Neural cell (in vitro differentiated cells): ENCODE measurements at regions not wholly inside any gene's neighbourhood (a gene's known extent, or its start where the extent isn't known, plus 50 kb on each side); places are given as distances from the start of the nearest gene placed in this dataset.

Experiments
- H2AFZ ChIP-seq: fragments of 200-600, 300-800 bp; sonication (generic), shearing (Covaris generic); 2 replicates; pipeline ENCODE4 v1.6.0; 2014; ENCODE audit warnings: low read depth, mild to moderate bottlenecking, antibody characterized with exemption, low read length, moderate library complexity
- H3F3A ChIP-seq: fragments of 200-600 bp; shearing (Covaris generic); 2 replicates; pipeline ENCODE4 v1.6.1; 2016; ENCODE audit warnings: mild to moderate bottlenecking, moderate library complexity, mixed read lengths, antibody characterized with exemption, low read length; ENCODE audit not compliant: insufficient read depth, poor library complexity, severe bottlenecking
- H3K27ac ChIP-seq: fragments of 200-600, 300-800 bp; sonication (generic), shearing (Covaris generic); 2 replicates; pipeline ENCODE4 v1.5.1; 2014; ENCODE audit warnings: mild to moderate bottlenecking, low read length, moderate library complexity
- H3K27me3 ChIP-seq: fragments of 300-800, 200-600 bp; sonication (generic), shearing (Covaris generic); 2 replicates; pipeline ENCODE4 v1.6.0; 2014; ENCODE audit warnings: mild to moderate bottlenecking, low read depth, low read length, moderate library complexity; ENCODE audit not compliant: insufficient read depth
- H3K36me3 ChIP-seq: fragments of 300-800, 200-600 bp; sonication (generic), shearing (Covaris generic); 2 replicates; pipeline ENCODE4 v1.5.1; 2014; ENCODE audit warnings: mild to moderate bottlenecking, antibody characterized with exemption, low read length, moderate library complexity; ENCODE audit not compliant: insufficient read depth
- H3K4me2 ChIP-seq: fragments of 300-800, 200-600 bp; sonication (generic), shearing (Covaris generic); 2 replicates; pipeline ENCODE4 v1.6.0; 2014; ENCODE audit warnings: mild to moderate bottlenecking, low read length
- H3K4me3 ChIP-seq: fragments of 300-800, 200-600 bp; sonication (generic), shearing (Covaris generic); 2 replicates; pipeline ENCODE4 v1.5.1; 2014; ENCODE audit warnings: mild to moderate bottlenecking, low read length, moderate library complexity
- H3K79me2 ChIP-seq: fragments of 200-600 bp; shearing (Covaris generic); replicated peaks from 2 replicates; pipeline ENCODE4 v1.6.0; 2014; ENCODE audit warnings: mild to moderate bottlenecking, low read length, moderate library complexity; ENCODE audit not compliant: insufficient read depth
- H3K9ac ChIP-seq: fragments of 300-800, 200-600 bp; sonication (generic), shearing (Covaris generic); 2 replicates; pipeline ENCODE4 v1.6.1; 2016; ENCODE audit warnings: mild to moderate bottlenecking, low read length, mixed read lengths
- H3K9me2 ChIP-seq: fragments of 200-600 bp; shearing (Covaris generic); 2 replicates; pipeline ENCODE4 v1.6.1; 2016; ENCODE audit warnings: mild to moderate bottlenecking, low read length, mixed read lengths; ENCODE audit not compliant: insufficient read depth
- H3K9me3 ChIP-seq: fragments of 200-600, 300-800 bp; sonication (generic), shearing (Covaris generic); 2 replicates; pipeline ENCODE4 v1.6.1; 2016; ENCODE audit warnings: mild to moderate bottlenecking, mixed run types, low read length, moderate library complexity, mixed read lengths
- H4K20me1 ChIP-seq: fragments of 200-600 bp; shearing (Covaris generic); 2 replicates; pipeline ENCODE4 v1.6.1; 2016; ENCODE audit warnings: mild to moderate bottlenecking, mixed run types; ENCODE audit not compliant: insufficient read depth
- CTCF ChIP-seq: fragments of 450-650 bp; IDR thresholded peaks from 2 replicates; pipeline ENCODE4 v1.5.1; 2014; ENCODE audit warnings: antibody characterized with exemption, mild to moderate bottlenecking, moderate library complexity; ENCODE audit not compliant: poor library complexity, severe bottlenecking
- EP300 ChIP-seq: fragments of 450-650 bp; conservative IDR thresholded peaks from 2 replicates; pipeline ENCODE4 v1.6.1; 2014; ENCODE audit warnings: antibody characterized with exemption, mild to moderate bottlenecking, moderate library complexity; ENCODE audit not compliant: poor library complexity, severe bottlenecking
- EZH2 ChIP-seq: fragments of 200-600, 300-800 bp; shearing (Covaris generic), sonication (generic); IDR thresholded peaks from 2 replicates; pipeline ENCODE4 v1.6.1; 2014; ENCODE audit warnings: antibody characterized with exemption, low read length, borderline replicate concordance, mild to moderate bottlenecking; ENCODE audit not compliant: insufficient read depth, poor library complexity, severe bottlenecking
- MXI1 ChIP-seq: fragments of 450-650 bp; conservative IDR thresholded peaks from 2 replicates; pipeline ENCODE4 v1.6.1; 2014; ENCODE audit warnings: antibody characterized with exemption, mild to moderate bottlenecking; ENCODE audit not compliant: poor library complexity, severe bottlenecking
- POLR2AphosphoS5 ChIP-seq: IDR thresholded peaks from 2 replicates; pipeline ENCODE4 v1.6.1; 2012
- RAD21 ChIP-seq: fragments of 450-650 bp; conservative IDR thresholded peaks from 2 replicates; pipeline ENCODE4 v1.6.1; 2014; ENCODE audit warnings: antibody characterized with exemption, mild to moderate bottlenecking, moderate library complexity
- REST ChIP-seq: IDR thresholded peaks from 2 replicates; pipeline ENCODE4 v1.6.1; 2012; ENCODE audit warnings: borderline replicate concordance
- SMC3 ChIP-seq: fragments of 450-650 bp; conservative IDR thresholded peaks from 2 replicates; pipeline ENCODE4 v1.6.1; 2014; ENCODE audit warnings: antibody characterized with exemption, mild to moderate bottlenecking, moderate library complexity; ENCODE audit not compliant: poor library complexity
- TAF1 ChIP-seq: IDR thresholded peaks from 2 replicates; pipeline ENCODE4 v1.6.1; 2012; ENCODE audit warnings: low read depth

GRCh38 chr4:108429662-108430061, 190.7 kb upstream of the RPL34 start:
- no peak overlapping the region for H3K4me2 ChIP-seq
- TF ChIP-seq RAD21 (no peak), SMC3 (no peak), MXI1 (no peak), POLR2AphosphoS5 (no peak), EZH2 (no peak), EP300 (no peak), TAF1 (no peak), CTCF (no peak), REST (no peak)
- H3K4me3 ChIP-seq, result no peak overlapping the region
- no peaks in the 10 kb centered on the region for H3K79me2 ChIP-seq
- H2AFZ ChIP-seq, result no peak overlapping the region
- no peaks in the 10 kb centered on the region for H4K20me1 ChIP-seq
- H3K36me3 ChIP-seq, result no peaks in the 10 kb centered on the region
- no peaks in the 10 kb centered on the region for H3F3A ChIP-seq
- H3K9me3 ChIP-seq, result no peaks in the 10 kb centered on the region
- H3K27ac ChIP-seq, result no peak overlapping the region
- no peaks in the 10 kb centered on the region for H3K27me3 ChIP-seq
- no peak overlapping the region for H3K9ac ChIP-seq
- no peaks in the 10 kb centered on the region for H3K9me2 ChIP-seq

GRCh38 chr4:108428923-108429322, 191.5 kb upstream of the RPL34 start:
- no peak overlapping the region for H2AFZ ChIP-seq
- TF ChIP-seq TAF1 (no peak), RAD21 (no peak), MXI1 (no peak), EZH2 (no peak), CTCF (no peak), SMC3 (no peak), EP300 (no peak), REST (no peak)
- H3K9me2 ChIP-seq, result no peaks in the 10 kb centered on the region
- H3K4me3 ChIP-seq, result no peak overlapping the region
- H3K9ac ChIP-seq, result no peak overlapping the region
- H3K27ac ChIP-seq, result no peak overlapping the region
- H3K4me2 ChIP-seq, result no peak overlapping the region
- H3K9me3 ChIP-seq, result no peaks in the 10 kb centered on the region
- H3K27me3 ChIP-seq, result no peaks in the 10 kb centered on the region
- H3F3A ChIP-seq, result no peaks in the 10 kb centered on the region
- no peaks in the 10 kb centered on the region for H4K20me1 ChIP-seq
- H3K79me2 ChIP-seq, result no peaks in the 10 kb centered on the region
- H3K36me3 ChIP-seq, result no peaks in the 10 kb centered on the region
